HUDEP-2 (cell line): ENCODE measurements at regions not wholly inside any gene's neighbourhood (a gene's known extent, or its start where the extent isn't known, plus 50 kb on each side); places are given as distances from the start of the nearest gene placed in this dataset.
"Not testable (repeated sequence)": the region's sequence is repeated elsewhere in the genome, so short reads cannot be mapped to it uniquely, and the experiment has no call there.

Source experiments
- DNase-seq, 76 experiments: peaks; one replicate each; lab custom pipeline; 2025; ENCODE audit not compliant: unreplicated experiment in 76 of 76; lab: John Stamatoyannopoulos, UW

DNA sequence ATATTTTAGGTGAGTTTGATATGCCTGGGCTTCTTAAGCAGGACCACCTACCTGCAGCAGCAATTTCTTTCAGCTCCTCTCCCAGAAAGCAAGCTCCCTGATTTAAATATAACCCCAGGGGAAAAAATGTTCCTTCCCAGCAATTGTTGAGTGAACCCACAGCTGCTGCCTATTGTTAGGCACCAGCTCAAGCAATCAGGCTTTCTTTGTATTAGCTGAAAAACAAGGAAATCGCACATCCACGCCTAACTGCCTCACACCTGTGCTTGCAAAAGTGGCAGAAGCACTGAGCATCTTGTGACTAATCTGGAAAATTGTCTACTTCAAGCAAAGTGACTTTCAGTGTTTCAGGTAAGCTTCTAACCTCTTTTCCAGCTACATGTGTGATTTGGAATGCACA is 432.2 kb downstream of the SMARCA1 start:
- no peak for DNase-seq

DNA sequence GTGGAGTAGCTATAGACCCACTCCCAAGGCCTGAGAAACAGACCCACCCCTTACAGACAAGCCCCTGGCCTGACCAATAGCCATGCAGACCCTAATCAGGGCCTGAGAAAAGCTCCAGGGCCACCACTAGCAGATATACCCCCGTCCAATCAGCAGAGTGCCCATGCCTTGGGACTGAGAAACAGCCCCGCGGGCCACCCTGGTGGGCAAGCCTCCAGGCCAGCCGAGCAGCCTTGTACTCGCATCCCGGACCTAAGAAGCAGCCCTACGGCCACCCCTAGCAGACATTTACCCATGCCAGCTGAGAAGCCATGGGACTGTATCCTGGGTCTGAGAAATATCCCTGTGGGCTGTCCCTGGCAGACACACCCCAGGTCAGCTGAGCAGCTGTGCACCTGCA is 436.5 kb downstream of the SMARCA1 start:
- DNase-seq = no peak

DNA sequence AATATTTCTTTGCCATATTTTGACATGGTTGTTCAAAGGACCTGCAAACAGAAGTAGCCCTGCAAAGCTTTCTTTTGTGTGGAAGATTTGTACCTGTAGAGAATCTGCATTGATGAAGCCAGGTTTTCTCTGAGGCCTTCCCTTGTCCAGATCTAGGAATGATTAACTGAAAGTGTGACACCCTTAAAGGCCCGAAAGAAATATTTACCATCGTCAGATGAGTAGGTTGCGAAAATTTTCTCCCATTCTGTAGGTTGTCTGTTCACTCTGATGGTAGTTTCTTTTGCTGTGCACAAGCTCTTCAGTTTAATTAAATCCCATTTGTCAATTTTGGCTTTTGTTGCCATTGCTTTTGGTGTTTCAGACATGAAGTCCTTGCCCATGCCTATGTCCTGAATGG is 439.0 kb downstream of the SMARCA1 start:
- DNase-seq = not testable (repeated sequence)

DNA sequence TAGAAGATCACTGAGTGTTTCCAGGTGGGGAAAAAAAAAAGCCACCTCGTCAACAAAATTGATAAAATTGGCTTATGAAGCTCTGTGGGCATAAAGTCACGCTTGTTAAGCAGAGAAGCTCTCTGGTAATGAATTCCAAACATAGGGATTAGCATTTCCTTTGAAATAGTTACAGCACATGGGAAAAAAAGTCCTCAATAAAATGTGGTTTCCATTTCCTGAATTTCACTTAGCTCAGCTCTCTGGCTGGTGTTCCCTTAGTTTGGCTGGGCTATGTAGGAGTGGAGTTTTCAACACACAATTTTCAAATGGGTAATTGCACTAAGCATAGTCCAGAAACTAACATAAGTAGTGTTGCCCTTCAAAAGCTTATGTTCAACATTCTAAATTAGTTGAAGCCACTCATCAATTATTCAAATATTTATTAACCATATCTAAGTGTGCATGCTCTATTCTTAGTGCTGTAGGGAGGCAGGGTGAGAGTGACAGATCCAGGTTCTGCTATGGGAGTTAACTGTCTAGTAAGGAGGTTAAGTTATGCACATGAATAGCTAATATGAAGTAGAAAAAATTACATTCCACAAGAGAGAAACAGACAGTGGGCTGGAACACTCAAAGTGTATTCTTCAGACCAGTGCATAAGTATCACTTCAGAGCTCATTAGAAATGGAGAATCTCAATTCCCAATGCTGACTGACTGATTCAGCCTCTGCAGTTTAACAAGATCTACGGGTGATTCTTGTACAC is 445.7 kb downstream of the SMARCA1 start:
- no peak for DNase-seq

DNA sequence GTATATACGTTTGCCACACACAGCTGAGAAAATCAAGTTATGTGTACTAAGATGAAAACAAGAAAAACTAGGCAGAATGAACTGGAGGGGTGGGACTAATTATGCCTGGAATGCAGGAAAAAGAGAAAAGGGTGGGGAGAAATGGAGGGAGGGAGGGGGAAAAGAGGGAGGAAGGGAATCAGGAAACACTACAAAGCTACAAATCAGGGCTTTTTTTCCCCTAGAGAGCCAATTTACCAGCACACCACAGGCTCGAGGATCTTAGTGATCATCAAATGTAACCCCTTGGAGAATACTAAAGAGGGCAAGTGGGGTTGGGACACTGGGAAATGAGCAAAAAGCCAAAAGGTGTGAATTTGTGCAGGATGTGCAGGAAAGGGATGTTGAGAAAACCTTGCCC is 451.9 kb downstream of the SMARCA1 start:
- DNase-seq = no peak

DNA sequence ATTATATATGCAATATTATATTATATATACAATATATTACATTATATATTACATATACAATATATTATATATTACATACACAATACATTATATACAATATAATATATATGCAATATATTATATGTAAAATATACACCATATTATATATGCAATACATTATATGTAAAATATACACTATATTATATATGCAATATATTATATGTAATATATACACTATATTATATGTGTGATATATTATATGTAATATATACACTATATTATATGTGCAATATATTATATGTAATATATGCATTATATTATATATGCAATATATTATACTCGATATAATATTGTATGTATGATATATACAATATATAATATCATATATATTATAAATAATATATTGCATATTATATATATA is 457.4 kb downstream of the SMARCA1 start:
- DNase-seq = no peak

DNA sequence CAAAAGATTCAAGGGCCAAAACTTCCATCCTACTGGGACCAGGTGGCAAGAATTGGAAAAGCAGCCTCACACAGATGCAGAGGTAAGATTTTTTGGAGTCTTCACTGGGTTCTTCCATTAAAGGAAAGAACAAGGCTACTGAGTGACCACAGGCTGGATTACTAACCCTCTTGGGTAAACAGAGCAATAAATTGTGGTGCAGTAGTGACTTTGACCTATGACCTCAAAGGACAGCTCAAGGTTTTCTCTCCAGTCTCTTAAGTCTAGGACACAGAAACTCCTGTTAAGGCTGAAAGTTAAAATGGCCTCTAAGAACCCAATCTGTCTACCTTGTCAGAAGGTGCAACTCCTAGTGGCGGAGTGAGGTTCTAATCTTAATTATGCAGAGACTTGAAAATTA is 464.9 kb downstream of the SMARCA1 start:
- DNase-seq = no peak

DNA sequence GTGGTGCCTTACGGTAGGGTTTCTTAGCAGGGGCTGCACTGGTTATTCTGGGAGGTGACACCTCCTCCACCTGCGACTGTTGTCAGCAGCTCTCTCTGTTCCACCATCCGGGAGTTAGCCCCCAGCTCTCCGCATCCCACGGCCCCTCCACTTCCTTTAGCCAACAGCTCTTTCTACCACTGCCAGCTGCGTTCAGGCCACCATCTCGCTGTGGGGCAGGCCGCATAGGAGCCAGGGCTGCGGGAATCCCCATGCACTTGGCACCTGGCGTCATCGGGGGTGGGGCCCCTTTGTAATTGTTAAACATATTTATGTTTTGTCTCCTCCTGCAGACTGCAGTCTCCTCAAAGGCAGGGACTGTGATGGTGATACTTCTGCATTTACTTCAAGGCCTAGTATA is 480.2 kb downstream of the SMARCA1 start:
- DNase-seq = no peak

DNA sequence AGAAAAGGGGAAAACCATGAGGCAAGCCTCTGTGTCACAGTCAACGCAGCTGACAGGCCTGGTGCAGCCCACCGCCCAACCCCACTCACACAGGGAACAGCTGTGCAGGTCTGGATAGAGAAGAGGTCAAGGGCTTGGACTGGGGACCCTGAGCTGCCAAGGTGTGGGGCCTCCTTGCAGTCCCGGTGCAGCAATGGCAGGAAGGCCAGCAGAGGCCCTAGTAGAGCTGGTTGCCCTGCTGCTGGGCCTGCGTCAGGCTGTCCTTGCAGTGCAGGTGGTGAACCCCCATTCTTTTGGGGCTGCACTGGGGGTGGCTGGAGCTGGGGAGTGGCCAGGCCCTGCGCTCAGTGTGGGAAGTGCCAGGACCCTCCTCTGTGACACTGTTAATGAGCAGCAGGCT is 482.0 kb downstream of the SMARCA1 start:
- DNase-seq = no peak

DNA sequence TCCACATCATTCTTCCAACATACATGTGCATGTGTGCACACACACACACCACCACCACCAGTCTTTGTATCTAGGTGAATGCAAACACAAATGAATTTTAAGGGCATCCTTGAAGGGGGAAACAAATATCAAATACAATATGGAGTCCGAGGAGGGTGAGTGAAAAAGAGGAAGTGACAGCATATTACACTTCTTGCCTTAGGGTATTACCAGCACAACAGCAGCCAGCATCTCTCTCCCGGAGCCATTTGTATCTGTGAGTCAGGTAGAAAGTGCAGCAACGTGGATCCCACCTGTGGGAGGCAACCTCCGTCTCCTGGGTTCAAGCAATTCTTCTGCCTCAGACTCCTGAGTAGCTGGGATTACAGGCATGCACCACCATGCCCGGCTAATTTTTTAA is 483.2 kb downstream of the SMARCA1 start:
- DNase-seq = no peak

DNA sequence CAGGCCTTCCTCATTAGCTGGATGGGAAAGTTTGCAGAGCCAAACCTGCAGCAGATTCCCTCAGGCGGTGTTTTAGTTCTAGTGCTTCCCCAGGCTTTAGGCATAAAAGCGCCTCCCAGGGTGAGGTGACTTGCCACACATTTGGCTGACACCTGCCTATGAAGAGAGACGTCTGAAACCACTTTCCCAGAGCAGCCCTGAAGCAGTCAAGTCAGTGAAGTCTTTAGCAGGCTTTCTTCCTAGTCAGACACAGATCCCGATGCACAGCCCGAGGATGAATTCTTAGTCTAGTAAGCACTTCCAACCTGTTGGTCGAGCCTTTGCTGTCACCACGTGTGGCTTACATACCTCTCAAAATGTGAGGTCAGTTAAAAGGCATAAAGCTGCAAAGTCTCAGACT is 484.1 kb downstream of the SMARCA1 start:
- DNase-seq = no peak

DNA sequence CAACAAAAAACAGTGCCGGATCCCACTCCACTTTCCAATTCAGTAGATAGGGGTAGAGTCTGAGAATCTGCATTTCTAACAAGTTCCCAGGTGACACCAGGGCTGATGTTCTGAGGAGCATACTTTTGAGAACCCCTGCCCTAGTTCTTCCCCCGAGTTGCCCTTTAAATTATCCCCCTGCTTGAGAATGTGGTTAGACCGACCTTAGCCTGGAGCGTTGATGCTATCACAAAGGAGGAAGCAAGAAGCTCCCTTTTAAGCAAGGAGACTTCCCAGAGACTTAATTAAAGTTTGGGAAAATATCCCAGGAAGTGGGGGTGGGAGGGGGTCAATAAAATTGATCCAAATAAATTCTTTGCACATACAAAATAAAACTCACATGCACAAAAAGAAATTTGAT is 485.9 kb downstream of the SMARCA1 start:
- no peak for DNase-seq

DNA sequence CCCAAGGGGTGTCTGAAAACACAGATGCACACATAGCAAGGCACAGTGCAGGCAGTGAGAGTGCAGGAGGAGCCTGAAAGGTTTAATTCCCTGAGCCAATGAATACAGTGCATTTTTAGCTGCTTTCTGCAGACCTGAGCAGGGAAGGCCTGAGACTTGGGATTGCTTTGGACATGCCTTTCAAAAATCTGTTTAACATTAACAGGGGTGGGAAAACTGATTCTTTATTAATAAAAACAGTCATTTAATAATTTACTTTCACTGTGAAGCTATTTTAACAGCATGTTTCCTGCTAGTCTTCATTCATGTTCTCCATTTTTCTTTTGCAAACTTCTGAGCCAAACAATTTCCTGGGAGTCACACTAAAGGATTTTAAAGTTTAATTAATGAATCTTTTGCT is 488.1 kb downstream of the SMARCA1 start:
- DNase-seq = no peak

DNA sequence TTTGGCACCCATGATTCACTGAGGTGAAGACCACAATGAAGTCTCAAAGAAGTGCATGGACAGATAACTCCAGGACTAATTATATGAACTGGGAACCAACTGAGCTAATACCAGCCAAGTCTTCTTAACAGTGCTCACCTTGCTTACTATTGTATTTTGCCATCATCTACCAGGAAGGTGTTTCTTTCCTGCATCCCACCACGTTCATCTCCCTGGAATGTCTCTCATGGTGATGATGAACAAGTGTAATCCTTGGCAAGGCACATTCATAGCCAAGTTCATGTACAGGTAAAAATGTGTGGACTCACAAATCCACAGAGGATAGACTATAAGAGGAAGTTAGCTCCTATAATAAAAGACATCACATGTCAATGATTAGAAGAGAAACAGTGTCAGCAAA is 489.1 kb downstream of the SMARCA1 start:
- no peak for DNase-seq

DNA sequence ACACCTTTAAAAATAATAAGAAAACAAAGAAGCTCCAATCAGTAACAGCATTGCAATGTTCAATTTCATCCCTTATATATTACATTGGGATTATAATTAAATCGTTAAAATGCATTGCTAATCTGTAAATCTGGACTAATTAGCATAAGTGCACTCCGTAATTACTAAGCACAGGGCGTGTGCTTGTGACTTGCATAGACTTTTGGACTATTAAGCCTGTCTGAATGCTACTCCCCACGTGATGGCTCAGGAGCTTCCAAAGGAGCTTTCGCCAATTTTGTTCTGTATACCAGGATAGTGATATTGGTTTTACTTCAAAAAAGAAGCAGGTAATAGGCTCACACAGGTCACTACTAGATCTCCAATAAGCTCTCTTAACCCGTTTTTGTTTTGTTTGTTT is 497.1 kb downstream of the SMARCA1 start:
- no peak for DNase-seq

DNA sequence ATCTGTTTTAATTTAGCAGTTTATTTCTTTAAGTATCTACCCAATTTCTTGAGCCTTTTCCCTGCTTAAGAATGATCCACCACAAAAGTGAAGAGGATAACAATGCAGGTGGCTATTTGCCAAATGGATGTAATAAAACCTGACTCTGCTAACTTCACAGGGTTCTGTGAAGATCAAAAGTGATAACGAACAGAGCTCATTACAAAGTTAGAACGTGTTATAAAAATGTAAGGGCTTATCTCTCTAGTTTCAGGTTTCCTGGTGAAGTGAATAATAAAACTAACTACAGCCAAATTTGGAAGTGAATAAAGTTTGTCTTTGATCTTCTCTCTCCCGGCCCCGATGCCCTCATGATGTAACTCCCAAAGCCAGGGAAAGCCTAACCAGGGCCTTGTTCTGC is 497.9 kb downstream of the SMARCA1 start:
- DNase-seq = no peak

DNA sequence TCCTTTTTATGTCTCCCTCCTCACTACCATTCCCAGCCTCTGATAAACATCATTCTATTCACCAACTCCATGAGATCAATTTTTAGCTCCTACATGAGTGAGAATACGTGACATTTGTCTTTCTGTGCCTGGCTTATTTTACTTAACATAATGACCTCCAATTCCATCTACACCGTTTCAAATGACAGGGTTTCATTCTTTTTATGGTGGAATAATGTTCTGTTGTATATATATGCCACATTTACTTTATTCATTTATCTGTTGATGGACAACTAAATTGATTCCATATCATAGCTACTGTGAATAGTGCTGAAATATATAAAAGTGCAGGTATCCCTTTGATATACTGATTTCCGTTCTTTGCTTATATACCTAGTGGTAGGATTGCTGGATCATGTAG is 503.9 kb downstream of the SMARCA1 start:
- no peak for DNase-seq

DNA sequence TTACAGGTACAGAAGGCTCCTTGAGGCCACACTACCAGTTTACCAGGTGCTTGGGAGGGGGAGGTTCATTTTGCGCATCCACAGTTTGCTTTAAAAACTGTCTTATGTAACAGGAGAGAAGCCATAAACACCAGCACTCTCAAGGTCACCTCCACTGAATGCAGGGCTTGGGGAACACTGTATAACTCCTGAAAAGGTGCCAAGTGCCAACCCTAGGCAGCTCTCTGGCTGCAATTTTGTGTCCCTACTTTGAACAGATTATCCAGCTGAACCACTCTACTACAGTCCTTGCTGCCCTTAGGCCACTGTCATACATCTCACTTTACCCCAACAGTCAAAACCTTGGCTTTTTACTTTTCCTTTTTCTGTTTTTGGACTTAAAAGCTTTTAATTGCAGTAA is 507.9 kb downstream of the SMARCA1 start:
- no peak for DNase-seq

DNA sequence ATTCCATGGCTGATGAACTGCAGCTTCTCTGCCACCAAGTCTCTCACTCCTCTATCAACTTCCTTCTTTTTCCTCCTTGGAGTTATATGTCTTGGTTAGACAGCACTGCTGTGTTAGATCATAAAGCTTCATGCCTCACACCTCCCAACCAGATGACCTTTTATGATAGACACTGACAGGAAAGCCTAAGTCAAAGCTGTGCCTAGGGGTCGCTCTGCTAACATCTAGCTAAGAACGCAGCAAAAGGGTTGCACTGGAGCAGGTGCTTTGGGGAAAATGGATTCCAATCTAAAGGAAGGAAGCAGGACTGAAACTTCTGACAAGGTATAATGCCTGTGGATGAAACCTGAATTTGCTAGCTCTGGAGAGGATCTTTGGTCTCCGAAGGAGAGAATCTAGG is 509.7 kb downstream of the SMARCA1 start:
- no peak for DNase-seq

DNA sequence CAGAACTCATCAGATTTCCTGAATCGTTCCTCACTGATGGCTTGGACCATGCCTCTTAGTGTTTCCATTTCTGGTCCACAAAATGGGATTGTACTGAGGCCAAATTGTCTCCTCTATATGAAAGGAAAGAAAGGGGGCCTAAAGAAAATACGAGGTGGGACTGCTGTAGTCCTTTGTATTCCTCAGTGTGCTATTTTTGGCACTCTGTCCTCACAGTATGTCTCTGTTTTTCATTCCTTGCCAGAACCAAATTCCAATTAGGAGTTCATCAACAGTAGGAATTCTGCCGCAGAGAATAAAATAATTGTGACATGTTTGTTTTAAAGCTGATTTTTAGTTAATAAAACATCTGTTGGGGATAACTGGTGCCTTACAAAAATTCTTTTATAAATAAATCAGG is 515.7 kb downstream of the SMARCA1 start:
- DNase-seq = no peak

DNA sequence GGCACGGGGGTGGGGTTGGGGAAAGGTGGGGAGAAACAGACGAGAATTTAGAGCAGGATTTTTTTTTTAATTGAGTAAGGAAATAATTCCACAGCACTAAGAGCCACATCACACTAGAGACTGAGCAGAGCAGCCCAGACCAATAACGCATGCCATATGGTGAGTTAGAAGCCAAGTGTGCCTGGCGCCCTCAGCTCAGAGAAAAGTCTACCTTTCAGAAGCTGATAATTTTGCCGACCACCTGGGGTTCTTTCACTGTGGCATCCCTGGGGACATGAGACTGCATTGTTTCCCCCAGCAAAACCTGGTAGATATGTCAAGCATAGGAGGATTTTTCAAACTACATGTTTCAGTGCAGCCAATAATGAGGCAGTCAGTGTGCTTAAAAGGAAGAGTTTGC is 516.8 kb downstream of the SMARCA1 start:
- DNase-seq = no peak

DNA sequence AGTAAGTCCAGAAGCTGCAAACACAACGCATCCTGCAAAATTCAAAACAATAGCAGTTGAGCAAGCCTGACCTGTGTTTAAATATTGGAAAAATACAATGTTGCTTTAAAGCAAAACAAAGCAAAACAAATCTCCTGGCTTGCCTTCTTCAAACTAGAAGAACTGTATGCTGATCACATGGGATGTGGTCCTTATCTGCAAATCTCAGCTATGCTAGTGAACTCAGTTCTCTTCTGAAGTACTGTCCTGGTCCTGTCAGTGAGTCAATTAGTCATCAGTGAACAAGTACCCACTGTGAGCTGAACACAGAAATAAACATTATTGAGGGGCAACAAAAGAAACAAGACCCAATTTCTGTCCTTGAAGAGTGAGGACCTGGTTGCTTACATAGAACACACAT is 522.5 kb downstream of the SMARCA1 start:
- no peak for DNase-seq

DNA sequence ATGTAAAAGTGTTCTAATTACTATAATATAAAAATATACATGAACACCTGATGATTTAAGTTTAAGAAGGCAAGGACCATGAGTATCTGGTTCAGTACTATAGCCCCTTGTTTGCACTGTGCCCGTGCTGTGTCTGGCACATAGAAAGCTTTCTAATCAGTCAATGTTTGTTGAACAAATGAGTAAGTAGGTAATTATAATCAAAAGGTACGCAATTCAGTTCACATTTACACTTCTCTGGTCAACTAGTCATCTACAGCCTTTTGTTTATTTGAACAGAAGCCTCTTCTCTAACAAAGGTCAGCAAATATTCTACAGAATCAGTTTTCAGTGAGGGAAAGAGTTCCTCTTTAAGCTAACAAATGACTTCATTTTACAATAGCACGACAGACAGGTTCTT is 523.3 kb downstream of the SMARCA1 start:
- DNase-seq = no peak
